Lung (tissue), 11 donors: ENCODE measurements at regions not wholly inside any gene's neighbourhood (a gene's known extent, or its start where the extent isn't known, plus 50 kb on each side); places are given as distances from the start of the nearest gene placed in this dataset.
A peak's percentile ranks its signal among the peaks of the same experiment; 100 is the strongest.

ENCODE experiments used
- ATAC-seq: fragments of 200-7000 bp; cut with Tn5 transposase; one replicate; pipeline ENCODE4 v1.9.1; 2020; ENCODE audit warnings: moderate number of reproducible peaks; ENCODE audit not compliant: insufficient read depth, low FRiP score
- DNase-seq, 3 donors: peaks; one replicate each; pipeline ENCODE4 v3.0.0-alpha.2; 2013 to 2017
- H3K27ac ChIP-seq, 2 donors: one replicate each; pipeline ENCODE4 v1.5.1; 2013; ENCODE audit warnings: mild to moderate bottlenecking in 2 of 2, moderate library complexity in 2 of 2, control low read depth in 1 of 2, inconsistent platforms in 1 of 2, low read depth in 1 of 2, low read length in 1 of 2
- H3K27me3 ChIP-seq, 3 donors: one replicate each; pipeline ENCODE4 v1.5.1; 2013; ENCODE audit warnings: low read length in 2 of 3; ENCODE audit not compliant: control insufficient read depth in 3 of 3, insufficient read depth in 3 of 3
- H3K36me3 ChIP-seq, 4 donors: one replicate each; pipeline ENCODE4 v1.5.1; 2013; ENCODE audit warnings: low read length in 4 of 4, mild to moderate bottlenecking in 1 of 4, moderate library complexity in 1 of 4; ENCODE audit not compliant: control insufficient read depth in 4 of 4, insufficient read depth in 4 of 4
- H3K4me1 ChIP-seq, 5 donors: one replicate each; pipeline ENCODE4 v1.5.1; 2013; ENCODE audit warnings: low read length in 5 of 5, mild to moderate bottlenecking in 2 of 5, moderate library complexity in 1 of 5; ENCODE audit not compliant: control insufficient read depth in 5 of 5, insufficient read depth in 5 of 5
- H3K4me3 ChIP-seq: one replicate; pipeline ENCODE4 v1.5.1; 2013; ENCODE audit warnings: mild to moderate bottlenecking, control low read depth, moderate library complexity
- H3K9ac ChIP-seq, 2 donors: one replicate each; pipeline ENCODE4 v1.5.1; 2013; ENCODE audit warnings: low read length in 2 of 2, control low read depth in 1 of 2; ENCODE audit not compliant: insufficient read depth in 1 of 2
- H3K9me3 ChIP-seq, 4 donors: one replicate each; pipeline ENCODE4 v1.5.1; 2013; ENCODE audit warnings: low read length in 3 of 4, mild to moderate bottlenecking in 1 of 4, moderate library complexity in 1 of 4; ENCODE audit not compliant: control insufficient read depth in 4 of 4, insufficient read depth in 3 of 4
- CTCF ChIP-seq: IDR thresholded peaks from 2 replicates; pipeline ENCODE4 v1.5.1; 2012; ENCODE audit warnings: mild to moderate bottlenecking; ENCODE audit errors: control extremely low read depth, extremely low read depth
- WGBS, 2 donors: extraction: QIAGEN DNeasy Blood & Tissue Kit; methylation state at CpG; one replicate each; pipeline ENCODE4 v1.1.7; 2013; 5-methylcytosine and 5-hydroxymethylcytosine counted together
- donor health status: control.
- donor health status: control.
- donor health status: Bipolar disorder and iron deficiency.
- donor health status: healthy.
- donor health status: DM: yes; HTN: yes; CAD: no.

- TF ChIP-seq CTCF: no peak
- no peaks in the 10 kb centered on the region for H3K27me3 ChIP-seq
- DNase-seq: peak in 2 of 3 donors; percentile 76 to 83
- WGBS, 2 donors: 63 to 64% methylated on average over 2 of the region's 2 CpGs
- no peak overlapping the region for H3K27ac ChIP-seq
- ATAC-seq: no peak
- H3K9me3 ChIP-seq: peaks cover 0 to 2% (median 0%) of the 10 kb centered on the region in 4 donors
- no peak overlapping the region for H3K9ac ChIP-seq
- no peaks in the 10 kb centered on the region for H3K36me3 ChIP-seq
- H3K4me3 ChIP-seq: no peak overlapping the region
- peaks cover 0 to 28% (median 12%) of the 10 kb centered on the region in 5 donors for H3K4me1 ChIP-seq
These were observed 102.7 kb upstream of the CD180 start for GRCh38 chr5:67299231-67299735.

GRCh38 chr5:67297802-67298532, 101.4 kb upstream of the CD180 start:
- ATAC-seq: no peak
- TF ChIP-seq CTCF: no peak
- no peak for DNase-seq
- H3K9me3 ChIP-seq: peaks cover 0 to 4% (median 0%) of the 10 kb centered on the region in 4 donors
- H3K4me3 ChIP-seq: no peak overlapping the region
- no peaks in the 10 kb centered on the region for H3K27me3 ChIP-seq
- H3K4me1 ChIP-seq: peaks cover 0 to 28% (median 12%) of the 10 kb centered on the region in 5 donors
- no peak overlapping the region for H3K27ac ChIP-seq
- H3K36me3 ChIP-seq: no peaks in the 10 kb centered on the region
- H3K9ac ChIP-seq: no peak overlapping the region
- 96 to 97% methylated on average over 5 of the region's 5 CpGs for WGBS, 2 donors

- no peak for ATAC-seq
- no peak for TF ChIP-seq CTCF
- Histone ChIP-seq H3K27ac (no peak overlapping the region), H3K4me1 (peaks cover 0 to 31% (median 13%) of the 10 kb centered on the region in 5 donors), H3K4me3 (no peak overlapping the region), H3K9me3 (peaks cover 0 to 4% (median 0%) of the 10 kb centered on the region in 4 donors), H3K27me3 (no peaks in the 10 kb centered on the region), H3K9ac (no peak overlapping the region), H3K36me3 (no peaks in the 10 kb centered on the region)
- WGBS, 2 donors: 64 to 84% methylated on average over 4 of the region's 4 CpGs
- peak in 1 of 3 donors; percentile 49 for DNase-seq
These were observed 100.8 kb upstream of the CD180 start for GRCh38 chr5:67297376-67297775.
